Epidermal melanocyte (primary cell): ENCODE measurements at regions not wholly inside any gene's neighbourhood (a gene's known extent, or its start where the extent isn't known, plus 50 kb on each side); places are given as distances from the start of the nearest gene placed in this dataset.

Source experiments
- DNase-seq: peaks from one replicate; pipeline ENCODE4 v3.0.0; 2011; ENCODE audit warnings: low spot score; ENCODE audit not compliant: insufficient read length

GRCh38 chr1:208888376-208888775 is 644.2 kb upstream of the PLXNA2 start:
- DNase-seq: no peak

DNA sequence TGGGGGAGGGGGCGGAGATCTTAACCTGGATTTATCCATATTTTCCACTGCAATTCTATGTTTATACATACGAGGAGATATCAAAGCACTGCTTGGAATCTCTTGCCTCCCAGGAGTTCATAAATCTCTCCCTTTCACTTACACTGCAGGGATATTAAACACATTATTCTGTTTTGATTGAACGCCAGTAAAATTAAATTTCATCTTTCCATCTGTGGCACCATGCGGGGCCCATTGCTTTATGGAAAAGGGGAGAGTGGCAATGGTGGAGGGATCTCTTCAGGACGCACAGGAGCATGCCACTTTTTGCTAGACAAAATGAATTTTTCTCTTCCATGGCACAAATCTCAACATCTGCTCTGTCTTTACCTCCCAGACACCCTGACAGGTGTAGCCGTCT is 648.0 kb upstream of the PLXNA2 start:
- no peak for DNase-seq

- DNase-seq: no peak
Measured at GRCh38 chr1:208893251-208893650, 649.1 kb upstream of the PLXNA2 start.

DNA sequence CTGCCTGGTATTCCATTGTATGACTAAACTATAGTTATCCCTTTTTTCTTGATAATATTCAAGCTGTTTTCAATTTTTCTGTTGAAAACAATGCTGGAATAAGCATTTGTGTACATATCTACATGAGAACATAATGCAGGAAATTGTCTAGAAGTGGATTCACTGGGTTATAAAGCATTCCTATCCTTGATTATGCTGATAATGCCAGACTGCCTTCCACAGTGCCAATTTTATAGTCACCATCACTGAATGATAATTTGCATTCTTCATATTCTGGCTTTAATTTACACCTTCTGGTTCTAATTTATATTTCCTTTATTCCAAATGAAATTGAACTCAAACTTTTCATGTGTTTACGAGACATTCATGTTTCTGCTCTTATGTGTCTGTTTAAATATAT is 651.0 kb upstream of the PLXNA2 start:
- no peak for DNase-seq

DNA sequence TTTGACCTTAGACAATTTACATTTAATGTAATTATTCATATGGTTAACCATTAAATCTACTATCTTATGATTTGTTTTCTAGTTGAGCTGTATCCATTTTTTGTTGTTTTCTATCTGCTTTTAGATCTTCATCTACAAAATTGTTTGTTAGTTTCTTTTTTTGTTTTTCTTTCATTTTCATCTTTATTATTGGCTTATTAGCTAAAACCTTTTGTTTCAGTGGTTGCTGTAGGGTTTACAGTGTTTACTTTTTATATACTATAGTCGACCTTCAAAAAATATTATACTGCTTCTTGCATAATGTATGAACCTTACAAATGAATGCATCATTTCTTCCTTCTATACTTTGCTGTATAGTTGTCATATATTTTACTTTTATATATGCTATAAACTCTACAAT is 651.6 kb upstream of the PLXNA2 start:
- no peak for DNase-seq

GRCh38 chr1:208896768-208897167 is 652.6 kb upstream of the PLXNA2 start:
- no peak for DNase-seq

- DNase-seq: no peak
Measured at GRCh38 chr1:208899438-208899837, 655.3 kb upstream of the PLXNA2 start.

DNA sequence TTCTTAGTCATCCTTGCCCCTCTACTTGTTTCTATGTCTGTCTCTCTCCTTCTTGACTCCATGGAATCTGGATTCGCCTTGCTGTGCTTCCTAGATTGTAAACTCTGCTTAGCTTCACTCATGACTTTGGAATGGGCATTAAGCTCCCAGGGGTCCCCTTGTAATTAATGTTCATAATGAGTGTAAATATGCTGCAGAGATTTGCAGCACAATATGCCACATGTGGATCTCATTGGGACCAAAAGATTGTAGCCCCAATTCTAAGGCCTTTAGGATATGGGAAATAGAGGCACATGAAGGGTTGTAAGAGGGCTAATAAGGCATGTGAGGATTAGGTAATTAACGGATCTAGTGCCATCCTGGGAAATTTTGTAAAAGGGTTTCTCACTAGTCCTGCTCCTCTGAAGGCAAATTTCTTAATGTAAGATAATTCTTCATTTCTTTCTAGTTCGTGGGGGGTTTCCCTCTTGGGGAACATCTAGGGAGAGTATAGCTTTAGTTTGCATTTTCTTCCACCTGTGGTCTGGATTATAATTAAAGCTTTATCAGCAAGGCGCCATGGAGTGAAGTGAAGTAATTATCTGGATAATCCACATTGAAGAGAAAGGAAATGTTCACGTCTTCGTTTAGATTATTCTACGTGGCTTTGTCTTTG is 659.2 kb upstream of the PLXNA2 start:
- no peak for DNase-seq

DNA sequence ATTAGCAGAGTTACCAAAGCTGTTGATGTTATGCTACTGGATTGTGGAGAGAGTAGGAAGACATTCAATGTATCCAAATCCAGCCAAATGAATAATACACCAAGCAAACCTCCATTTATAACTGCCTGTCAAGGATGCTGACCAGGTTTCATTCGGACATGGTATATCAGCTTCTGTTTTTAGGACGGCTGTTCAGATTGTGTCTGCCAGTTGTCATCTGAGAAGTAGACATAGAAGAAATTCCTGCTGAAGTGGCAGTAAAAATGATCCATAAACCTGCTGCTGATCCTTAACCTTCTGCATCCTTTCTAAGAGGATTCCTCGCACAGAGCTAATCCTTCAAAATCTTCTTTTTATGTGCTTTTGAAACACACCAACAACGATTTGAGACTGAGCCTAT is 663.6 kb upstream of the PLXNA2 start:
- DNase-seq: no peak

DNA sequence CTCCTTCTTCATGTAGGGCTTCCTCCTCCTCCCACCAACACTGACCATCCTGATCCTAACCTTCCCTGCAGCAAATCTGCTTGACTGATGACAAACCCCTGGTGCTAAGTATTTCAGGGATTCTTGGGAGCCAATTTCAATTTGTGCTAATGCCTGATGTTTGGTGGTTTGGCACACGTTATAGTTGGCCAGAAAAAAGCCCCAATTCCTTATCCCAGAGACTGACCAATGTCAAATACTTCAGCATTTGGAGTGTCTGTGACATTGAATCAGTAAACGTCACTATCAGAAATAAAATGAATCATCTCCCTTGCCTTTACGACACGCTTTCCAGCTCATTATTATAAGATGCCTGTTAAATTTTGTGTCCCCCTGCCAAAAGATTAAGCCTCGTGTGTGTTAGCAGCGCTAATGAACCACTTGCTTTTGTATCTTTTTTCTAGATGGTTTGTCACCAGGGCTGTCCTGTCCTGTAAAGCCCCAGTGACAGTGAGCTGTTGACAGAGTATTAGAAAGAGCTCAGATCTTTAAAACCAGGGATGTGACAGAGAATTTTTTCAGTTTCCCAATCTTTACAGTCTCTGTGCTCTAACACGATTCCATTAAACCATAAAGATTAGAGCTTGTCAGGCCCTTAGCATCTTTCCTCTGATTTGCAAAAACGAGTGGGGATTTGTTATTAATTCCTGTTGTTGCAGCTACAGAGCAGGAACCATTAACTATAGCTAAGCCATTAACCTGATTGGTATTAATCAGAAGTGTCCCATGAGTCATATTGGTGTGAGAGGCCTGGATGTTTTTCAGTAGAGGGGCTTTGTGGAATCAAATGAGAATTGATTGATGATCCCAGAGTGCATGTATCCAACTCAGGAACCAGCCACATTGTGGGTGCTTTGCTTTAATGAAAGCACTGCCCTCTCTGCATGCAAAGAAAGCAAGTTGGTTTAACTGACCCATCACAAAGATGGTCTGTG is 665.1 kb upstream of the PLXNA2 start:
- no peak for DNase-seq

DNA sequence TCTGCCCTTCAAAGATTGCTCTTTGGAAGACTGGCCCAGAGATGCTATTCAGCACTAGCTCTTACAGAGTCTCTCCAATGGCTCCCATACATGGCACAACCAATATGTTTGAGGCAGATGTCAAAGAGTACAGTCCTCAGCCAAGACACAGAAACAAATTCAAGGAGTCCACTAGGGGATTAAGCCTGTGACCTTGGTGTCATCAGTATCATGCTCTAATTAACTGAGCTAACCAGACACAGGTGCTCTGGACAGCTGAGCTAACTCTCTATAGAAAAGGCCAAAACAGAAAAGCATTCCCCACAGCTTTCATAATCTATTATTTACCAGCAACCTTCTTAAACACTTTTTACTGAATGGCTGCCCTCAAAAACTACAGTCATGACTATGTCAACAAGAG is 666.0 kb upstream of the PLXNA2 start:
- DNase-seq: no peak

GRCh38 chr1:208917281-208917680 is 666.2 kb upstream of the CAMK1G start:
- no peak for DNase-seq

DNA sequence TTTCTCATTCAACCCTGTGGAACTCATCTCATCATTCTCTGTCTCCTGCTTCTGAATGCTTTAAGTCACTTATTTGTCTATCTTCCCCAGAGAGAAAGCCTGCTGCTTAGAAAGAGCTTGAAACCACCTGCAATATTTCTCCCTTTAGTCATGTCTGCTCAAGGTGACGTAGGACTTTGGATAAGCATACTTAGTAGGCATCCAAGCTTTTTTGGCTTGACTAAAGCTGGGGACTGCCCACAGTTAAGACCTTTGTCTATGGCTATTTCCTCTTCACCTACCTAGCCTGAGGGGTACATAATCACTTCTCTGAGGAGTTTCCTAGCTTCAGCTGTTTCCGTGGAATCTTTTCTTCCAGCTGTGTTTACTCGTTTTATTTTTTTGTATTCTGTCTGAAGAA is 665.8 kb upstream of the CAMK1G start:
- no peak for DNase-seq

- no peak for DNase-seq
Measured at GRCh38 chr1:208918160-208918559, 665.4 kb upstream of the CAMK1G start.

DNA sequence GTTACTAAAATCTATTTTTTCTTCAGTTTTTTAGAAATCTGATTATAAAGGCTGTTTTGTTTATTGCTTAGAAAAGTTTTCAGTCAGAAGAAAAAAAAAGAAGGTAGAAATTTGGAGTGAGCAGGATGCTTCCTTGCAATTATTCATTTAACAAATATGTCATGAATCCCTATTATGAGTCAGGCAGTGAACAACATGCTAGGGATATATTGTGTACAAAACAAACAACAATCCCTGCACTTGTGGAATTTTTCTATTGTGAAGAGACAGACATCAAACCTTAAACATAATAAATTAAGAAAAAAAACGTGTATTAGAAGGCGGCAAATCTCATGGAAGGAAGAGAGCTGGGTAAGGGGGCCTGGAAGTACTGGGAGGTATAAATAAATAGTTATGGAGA is 664.1 kb upstream of the CAMK1G start:
- no peak for DNase-seq

DNA sequence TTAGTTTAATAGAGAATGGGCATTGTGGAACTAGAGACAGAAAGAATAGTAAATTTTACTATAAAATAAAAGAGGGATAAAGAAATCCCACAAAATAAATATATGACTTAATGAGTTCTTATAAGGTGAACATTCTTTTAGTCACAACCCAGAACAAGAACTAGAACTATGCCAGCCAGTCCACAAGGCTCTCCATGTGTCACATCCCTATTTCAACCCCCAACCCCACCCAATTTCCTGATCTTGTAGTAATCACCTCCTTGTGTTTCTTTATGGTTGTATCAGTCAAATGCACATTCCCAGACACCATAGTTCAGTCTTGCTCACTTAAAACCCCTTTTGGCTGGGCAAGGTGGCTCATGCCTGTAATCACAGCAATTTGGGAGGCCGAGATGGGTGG is 662.3 kb upstream of the CAMK1G start:
- DNase-seq: no peak

DNA sequence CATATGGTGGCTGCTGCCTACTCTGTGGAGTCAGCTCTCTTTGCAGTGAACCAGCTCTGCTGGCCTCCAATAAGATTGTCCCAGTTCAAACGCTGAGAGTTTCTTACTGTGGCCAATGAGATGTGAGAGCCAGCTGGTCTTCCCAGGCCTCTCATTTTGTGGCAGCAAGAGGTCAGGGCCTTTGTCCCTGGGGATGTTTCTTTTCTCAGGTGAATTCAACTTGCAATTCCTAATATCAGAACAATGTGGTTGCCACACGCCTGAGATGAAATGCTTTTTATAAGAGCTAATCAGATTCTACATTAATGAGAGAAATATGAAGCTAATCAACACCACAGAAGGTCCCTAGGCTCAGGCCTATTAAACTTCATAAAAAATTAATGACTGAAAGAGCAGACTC is 660.1 kb upstream of the CAMK1G start:
- DNase-seq: no peak

DNA sequence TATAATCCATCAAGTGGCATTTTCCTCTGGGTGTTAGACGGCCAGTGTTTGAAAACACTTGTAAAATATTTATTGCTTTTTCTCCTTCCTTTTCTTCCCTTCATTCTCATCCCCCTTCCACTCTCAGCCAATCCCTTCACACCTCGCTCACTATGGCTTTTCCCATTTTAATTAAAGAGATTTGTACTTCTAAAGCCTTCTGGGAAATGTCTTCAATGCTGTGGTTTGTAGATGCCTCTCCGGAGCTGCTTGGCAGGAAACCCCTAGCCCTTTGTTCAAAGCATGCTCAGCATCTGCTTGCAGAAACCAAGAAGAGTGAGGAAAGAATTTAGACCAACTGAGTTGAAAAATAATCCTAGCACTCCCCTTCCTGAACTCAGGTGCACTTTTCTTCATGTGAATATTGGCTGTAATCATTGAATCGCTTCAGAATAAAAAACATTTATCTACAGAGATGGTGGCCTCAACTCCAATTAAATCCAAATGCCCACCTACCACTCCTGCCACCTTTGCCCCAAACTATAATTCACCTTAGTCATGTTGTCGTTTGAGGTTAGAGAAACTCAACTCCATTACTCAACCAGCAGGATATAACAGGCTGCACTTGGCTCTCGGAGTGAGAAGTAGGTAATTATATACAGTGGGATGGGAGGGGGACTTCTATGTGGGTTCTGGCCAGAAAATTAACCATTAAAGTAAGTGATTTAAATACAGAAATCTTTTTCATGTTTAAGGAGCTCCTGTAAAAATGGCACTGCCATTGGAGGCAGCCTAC is 659.4 kb upstream of the CAMK1G start:
- DNase-seq: no peak

- no peak for DNase-seq
Measured at GRCh38 chr1:208924928-208925327, 658.6 kb upstream of the CAMK1G start.

DNA sequence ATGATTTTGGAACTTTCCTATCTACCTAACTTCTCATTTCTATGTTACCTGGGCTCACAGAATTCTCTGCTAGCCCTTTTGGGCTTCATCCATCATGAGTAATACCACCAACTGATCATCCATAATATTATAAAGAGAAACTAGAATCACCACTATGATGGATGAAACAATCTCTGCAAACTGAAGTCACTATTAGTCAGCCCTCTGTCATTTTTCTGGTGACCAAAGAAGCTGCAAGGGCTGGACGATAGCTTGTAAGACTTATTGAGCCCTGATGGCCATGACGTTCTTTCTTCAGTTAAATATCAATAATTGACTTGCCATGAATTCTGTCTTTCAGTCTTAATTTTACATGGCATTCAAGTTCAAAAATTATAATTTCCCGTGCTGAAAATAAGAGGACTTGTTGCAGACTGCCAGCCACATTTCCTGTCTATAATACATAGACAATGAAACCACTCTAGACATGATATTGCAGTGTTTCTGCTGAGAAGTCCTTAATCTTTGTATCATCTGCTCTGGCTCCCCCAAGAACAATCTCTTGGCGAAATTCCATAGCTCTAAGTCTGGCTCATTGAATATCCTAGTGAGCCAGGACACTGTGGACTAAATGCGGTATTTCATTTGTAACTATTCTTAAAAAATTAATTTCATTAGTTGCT is 655.0 kb upstream of the CAMK1G start:
- DNase-seq: no peak

- DNase-seq: no peak
Measured at GRCh38 chr1:208929575-208929974, 653.9 kb upstream of the CAMK1G start.

- no peak for DNase-seq
Measured at GRCh38 chr1:208931936-208932335, 651.6 kb upstream of the CAMK1G start.
